Fibroblast of pulmonary artery (primary cell): ENCODE measurements at regions not wholly inside any gene's neighbourhood (a gene's known extent, or its start where the extent isn't known, plus 50 kb on each side); places are given as distances from the start of the nearest gene placed in this dataset.

Experiments used
- DNase-seq: peaks from one replicate; pipeline ENCODE4 v3.0.0-alpha.2; 2010; ENCODE audit warnings: low read depth
- H3K4me3 ChIP-seq: replicated peaks from 2 replicates; pipeline ENCODE4 v1.5.1; 2011; ENCODE audit warnings: low read depth, mild to moderate bottlenecking, control low read depth, low read length, moderate library complexity
- TF ChIP-seq, protein P1 (sequence below): IDR thresholded peaks from 2 replicates; pipeline ENCODE4 v1.5.1; 2011; ENCODE audit warnings: mild to moderate bottlenecking, control low read depth, low read length, inconsistent platforms; ENCODE audit errors: missing control alignments

DNA sequence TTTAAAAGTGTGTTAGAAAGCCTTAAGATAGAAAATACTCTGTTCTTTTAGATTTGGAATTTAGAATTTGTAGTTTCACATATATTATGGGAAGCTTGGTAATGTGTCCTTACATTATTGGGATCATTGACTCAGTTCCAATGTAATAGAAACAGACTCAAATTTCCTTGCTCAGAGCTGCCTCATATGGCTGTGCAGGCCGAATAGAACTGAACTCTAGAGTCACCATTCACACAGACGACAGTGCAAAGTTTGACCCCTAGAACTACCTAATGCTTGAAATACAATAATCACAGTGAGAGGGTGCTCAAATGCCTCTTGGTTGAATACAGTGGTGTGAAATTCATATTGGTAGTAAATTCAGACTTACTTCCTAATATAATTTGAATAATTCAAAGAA is 482.7 kb upstream of the CITED2 start:
- TF ChIP-seq, protein P1, sequence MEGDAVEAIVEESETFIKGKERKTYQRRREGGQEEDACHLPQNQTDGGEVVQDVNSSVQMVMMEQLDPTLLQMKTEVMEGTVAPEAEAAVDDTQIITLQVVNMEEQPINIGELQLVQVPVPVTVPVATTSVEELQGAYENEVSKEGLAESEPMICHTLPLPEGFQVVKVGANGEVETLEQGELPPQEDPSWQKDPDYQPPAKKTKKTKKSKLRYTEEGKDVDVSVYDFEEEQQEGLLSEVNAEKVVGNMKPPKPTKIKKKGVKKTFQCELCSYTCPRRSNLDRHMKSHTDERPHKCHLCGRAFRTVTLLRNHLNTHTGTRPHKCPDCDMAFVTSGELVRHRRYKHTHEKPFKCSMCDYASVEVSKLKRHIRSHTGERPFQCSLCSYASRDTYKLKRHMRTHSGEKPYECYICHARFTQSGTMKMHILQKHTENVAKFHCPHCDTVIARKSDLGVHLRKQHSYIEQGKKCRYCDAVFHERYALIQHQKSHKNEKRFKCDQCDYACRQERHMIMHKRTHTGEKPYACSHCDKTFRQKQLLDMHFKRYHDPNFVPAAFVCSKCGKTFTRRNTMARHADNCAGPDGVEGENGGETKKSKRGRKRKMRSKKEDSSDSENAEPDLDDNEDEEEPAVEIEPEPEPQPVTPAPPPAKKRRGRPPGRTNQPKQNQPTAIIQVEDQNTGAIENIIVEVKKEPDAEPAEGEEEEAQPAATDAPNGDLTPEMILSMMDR, result no peak
- H3K4me3 ChIP-seq, result no peak overlapping the region
- no peak for DNase-seq

DNA sequence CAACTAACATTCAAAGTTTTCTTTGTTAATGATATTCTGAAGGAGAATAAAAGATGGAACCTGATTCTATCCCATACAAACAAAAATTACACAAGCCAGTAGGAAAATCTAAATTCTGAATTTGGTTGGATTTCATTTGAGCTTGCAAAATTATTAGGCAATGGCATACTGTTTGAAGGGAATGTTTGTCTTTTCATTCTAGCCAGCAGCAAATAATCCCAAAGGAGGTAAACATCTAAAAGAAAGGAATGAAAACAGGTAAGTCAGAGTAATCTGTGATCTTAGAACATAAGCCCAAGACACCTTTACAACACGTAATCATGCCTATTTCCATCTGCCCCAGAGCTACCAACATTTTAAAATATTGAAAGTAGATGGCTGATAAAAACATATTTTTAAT is 482.1 kb upstream of the CITED2 start:
- TF ChIP-seq, protein P1, result no peak
- no peak overlapping the region for H3K4me3 ChIP-seq
- DNase-seq, result no peak

DNA sequence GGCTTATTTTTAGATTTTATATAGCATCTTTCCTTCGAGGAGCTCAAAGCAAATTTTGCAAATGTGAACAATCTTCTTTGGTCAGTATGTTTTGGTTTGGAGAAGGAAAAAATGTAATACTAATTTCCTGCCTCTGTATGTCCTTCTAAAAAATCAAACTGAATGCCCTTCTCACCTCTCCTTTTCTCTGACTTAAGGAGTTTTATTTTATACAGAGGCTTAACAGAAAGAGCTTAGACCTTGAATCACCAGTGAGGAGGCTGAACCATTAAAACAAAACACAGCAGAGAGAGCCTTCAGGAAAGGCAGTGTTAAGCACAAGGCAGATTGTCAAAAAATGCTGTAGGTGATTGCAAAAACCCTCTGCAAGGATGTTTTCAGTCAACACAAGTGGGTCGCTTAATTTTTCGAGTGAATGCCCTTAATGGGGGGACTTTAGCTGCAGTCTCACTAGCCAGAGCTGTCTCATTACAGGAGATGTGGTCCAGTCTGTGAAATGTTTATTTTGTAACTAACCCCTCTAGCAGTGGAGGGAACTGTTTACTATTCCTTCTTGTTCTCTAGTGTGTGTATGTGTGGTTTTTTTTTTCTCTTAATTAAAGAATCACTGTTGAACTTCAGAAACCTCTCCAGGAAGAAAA is 481.3 kb upstream of the CITED2 start:
- TF ChIP-seq, protein P1, result no peak
- H3K4me3 ChIP-seq, result no peak overlapping the region
- no peak for DNase-seq

DNA sequence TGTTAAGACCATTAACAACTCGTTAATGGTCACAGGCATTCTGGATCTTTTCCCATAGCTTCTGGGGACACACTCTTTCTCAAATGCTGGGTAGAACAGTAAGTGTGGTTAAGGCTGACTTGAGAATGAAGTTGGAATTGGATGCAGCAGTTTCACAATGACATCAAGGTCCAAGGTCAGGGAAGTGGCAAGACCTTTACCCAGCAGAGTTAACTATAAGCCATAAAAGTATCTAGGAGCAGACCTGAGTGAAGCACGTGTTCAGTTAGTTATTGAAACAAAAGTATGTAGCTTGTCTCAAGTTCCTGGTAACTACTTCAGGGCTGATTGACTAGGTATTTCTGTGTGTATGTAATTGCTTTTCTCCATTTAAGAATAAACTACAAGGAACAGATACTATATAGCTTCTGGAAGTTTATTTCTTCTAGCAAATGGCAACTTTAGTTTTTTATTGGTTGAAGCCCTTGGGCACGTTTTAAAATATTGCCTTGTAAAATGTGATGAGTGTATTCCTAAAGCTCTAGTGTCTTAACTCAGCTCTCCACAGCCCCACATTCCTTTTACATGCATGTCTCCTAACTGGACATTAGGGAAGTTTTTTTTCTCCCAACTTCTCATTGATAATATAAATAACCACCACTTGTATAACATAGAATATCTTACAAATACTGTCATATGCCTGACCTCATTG is 479.0 kb upstream of the CITED2 start:
- no peak overlapping the region for H3K4me3 ChIP-seq
- no peak for DNase-seq

DNA sequence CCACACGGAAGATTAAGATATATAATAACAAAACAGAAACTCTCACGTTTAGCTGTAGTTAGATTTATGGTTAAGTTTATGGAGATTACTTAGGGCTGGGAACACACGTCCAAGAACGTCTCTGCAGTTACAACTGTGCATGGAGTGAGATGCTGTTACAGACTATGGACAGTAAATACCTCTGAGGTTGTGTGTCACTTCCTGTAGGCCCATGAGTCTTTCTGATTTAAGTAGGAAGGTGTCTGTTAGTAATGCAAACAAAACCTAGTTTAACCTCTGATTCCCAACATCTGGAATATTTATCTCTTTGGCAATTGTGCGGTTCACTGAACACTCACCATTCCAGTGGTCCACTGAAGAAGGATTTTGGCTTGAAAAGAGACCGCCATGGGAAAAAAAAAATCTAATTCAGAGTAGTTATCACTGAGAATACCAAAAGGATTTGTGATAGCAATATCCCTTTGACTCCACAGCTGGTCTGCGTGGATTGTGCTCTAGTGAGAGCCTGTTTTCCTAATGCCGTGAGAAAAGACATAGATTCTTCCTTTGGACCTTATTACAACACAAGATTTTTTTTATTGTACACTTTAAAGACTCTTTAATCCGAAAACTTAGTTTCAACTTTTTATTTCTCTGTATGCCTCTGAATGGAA is 478.2 kb upstream of the CITED2 start:
- DNase-seq, result peak; percentile 74
- TF ChIP-seq, protein P1, result no peak

More for the DNA sequence above, 479.0 kb upstream of the CITED2 start:
- TF ChIP-seq, protein P1, result no peak

DNA sequence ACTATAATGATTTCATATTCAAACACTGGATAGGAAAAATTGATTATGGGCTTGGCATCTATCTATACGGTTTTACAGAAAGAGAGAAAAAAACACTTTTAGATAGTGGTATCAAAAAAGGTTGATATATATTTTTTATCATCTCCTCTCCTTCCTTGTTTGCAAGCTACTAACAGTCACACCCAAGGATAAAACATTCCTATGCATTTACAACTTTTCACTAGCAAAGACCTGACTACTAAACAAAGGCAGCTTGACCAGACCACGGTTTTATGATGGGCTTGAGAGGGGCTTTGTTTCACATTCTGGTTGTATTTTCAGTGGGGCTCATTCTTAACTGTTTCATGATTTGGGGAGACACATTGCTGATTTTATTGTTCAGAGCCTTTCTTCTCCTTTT is 477.6 kb upstream of the CITED2 start:
- DNase-seq, result no peak
- TF ChIP-seq, protein P1, result no peak

More for the DNA sequence above, 478.2 kb upstream of the CITED2 start:
- no peak overlapping the region for H3K4me3 ChIP-seq

More for the DNA sequence above, 477.6 kb upstream of the CITED2 start:
- no peak overlapping the region for H3K4me3 ChIP-seq
